Lung (tissue), 11 donors: ENCODE measurements at regions not wholly inside any gene's neighbourhood (a gene's known extent, or its start where the extent isn't known, plus 50 kb on each side); places are given as distances from the start of the nearest gene placed in this dataset.

ENCODE experiments used
- ATAC-seq: fragments of 200-7000 bp; cut with Tn5 transposase; one replicate; pipeline ENCODE4 v1.9.1; 2020; ENCODE audit warnings: moderate number of reproducible peaks; ENCODE audit not compliant: insufficient read depth, low FRiP score
- DNase-seq, 3 donors: peaks; one replicate each; pipeline ENCODE4 v3.0.0-alpha.2; 2013 to 2017
- H3K27ac ChIP-seq, 2 donors: one replicate each; pipeline ENCODE4 v1.5.1; 2013; ENCODE audit warnings: mild to moderate bottlenecking in 2 of 2, moderate library complexity in 2 of 2, control low read depth in 1 of 2, inconsistent platforms in 1 of 2, low read depth in 1 of 2, low read length in 1 of 2
- H3K27me3 ChIP-seq, 3 donors: one replicate each; pipeline ENCODE4 v1.5.1; 2013; ENCODE audit warnings: low read length in 2 of 3; ENCODE audit not compliant: control insufficient read depth in 3 of 3, insufficient read depth in 3 of 3
- H3K36me3 ChIP-seq, 4 donors: one replicate each; pipeline ENCODE4 v1.5.1; 2013; ENCODE audit warnings: low read length in 4 of 4, mild to moderate bottlenecking in 1 of 4, moderate library complexity in 1 of 4; ENCODE audit not compliant: control insufficient read depth in 4 of 4, insufficient read depth in 4 of 4
- H3K4me1 ChIP-seq, 5 donors: one replicate each; pipeline ENCODE4 v1.5.1; 2013; ENCODE audit warnings: low read length in 5 of 5, mild to moderate bottlenecking in 2 of 5, moderate library complexity in 1 of 5; ENCODE audit not compliant: control insufficient read depth in 5 of 5, insufficient read depth in 5 of 5
- H3K4me3 ChIP-seq: one replicate; pipeline ENCODE4 v1.5.1; 2013; ENCODE audit warnings: mild to moderate bottlenecking, control low read depth, moderate library complexity
- H3K9ac ChIP-seq, 2 donors: one replicate each; pipeline ENCODE4 v1.5.1; 2013; ENCODE audit warnings: low read length in 2 of 2, control low read depth in 1 of 2; ENCODE audit not compliant: insufficient read depth in 1 of 2
- H3K9me3 ChIP-seq, 4 donors: one replicate each; pipeline ENCODE4 v1.5.1; 2013; ENCODE audit warnings: low read length in 3 of 4, mild to moderate bottlenecking in 1 of 4, moderate library complexity in 1 of 4; ENCODE audit not compliant: control insufficient read depth in 4 of 4, insufficient read depth in 3 of 4
- WGBS, 2 donors: extraction: QIAGEN DNeasy Blood & Tissue Kit; methylation state at CpG; one replicate each; pipeline ENCODE4 v1.1.7; 2013; 5-methylcytosine and 5-hydroxymethylcytosine counted together
- TF ChIP-seq, protein P1 (sequence below): IDR thresholded peaks from 2 replicates; pipeline ENCODE4 v1.5.1; 2012; ENCODE audit warnings: mild to moderate bottlenecking; ENCODE audit errors: control extremely low read depth, extremely low read depth
- donor health status: control.
- donor health status: control.
- donor health status: Bipolar disorder and iron deficiency.
- donor health status: healthy.
- donor health status: DM: yes; HTN: yes; CAD: no.

DNA sequence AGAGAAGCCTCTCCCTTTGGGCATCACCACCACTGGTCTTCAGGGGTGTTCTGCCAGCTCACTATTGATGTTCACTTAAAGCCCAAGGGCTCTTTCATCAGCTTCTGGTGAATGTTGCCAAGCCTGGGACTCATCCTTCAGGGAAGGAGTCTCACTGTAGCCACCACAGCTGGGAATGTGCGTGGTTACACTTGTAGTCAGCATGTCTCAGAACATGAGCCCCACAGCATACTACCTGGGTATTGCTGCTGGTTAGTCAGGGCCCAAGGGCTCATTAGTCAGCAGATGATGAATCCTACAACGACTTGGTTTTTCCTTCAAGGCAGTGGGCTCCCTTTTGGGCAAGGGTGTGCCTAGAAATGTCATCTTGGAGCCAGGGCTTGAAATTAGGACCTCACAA, 412.9 kb downstream of the VGLL3 start:
- H3K9ac ChIP-seq = no peak overlapping the region
- no peak overlapping the region for H3K27ac ChIP-seq
- no peaks in the 10 kb centered on the region for H3K4me1 ChIP-seq
- ATAC-seq (no peak), DNase-seq (no peak)
- H3K27me3 ChIP-seq = no peaks in the 10 kb centered on the region
- WGBS, 2 donors = 57 to 60% methylated on average over 2 of the region's 2 CpGs
- TF ChIP-seq, protein P1, sequence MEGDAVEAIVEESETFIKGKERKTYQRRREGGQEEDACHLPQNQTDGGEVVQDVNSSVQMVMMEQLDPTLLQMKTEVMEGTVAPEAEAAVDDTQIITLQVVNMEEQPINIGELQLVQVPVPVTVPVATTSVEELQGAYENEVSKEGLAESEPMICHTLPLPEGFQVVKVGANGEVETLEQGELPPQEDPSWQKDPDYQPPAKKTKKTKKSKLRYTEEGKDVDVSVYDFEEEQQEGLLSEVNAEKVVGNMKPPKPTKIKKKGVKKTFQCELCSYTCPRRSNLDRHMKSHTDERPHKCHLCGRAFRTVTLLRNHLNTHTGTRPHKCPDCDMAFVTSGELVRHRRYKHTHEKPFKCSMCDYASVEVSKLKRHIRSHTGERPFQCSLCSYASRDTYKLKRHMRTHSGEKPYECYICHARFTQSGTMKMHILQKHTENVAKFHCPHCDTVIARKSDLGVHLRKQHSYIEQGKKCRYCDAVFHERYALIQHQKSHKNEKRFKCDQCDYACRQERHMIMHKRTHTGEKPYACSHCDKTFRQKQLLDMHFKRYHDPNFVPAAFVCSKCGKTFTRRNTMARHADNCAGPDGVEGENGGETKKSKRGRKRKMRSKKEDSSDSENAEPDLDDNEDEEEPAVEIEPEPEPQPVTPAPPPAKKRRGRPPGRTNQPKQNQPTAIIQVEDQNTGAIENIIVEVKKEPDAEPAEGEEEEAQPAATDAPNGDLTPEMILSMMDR = no peak
- H3K36me3 ChIP-seq = no peaks in the 10 kb centered on the region
- H3K9me3 ChIP-seq = peaks cover 0 to 5% (median 0%) of the 10 kb centered on the region in 4 donors
- no peak overlapping the region for H3K4me3 ChIP-seq

DNA sequence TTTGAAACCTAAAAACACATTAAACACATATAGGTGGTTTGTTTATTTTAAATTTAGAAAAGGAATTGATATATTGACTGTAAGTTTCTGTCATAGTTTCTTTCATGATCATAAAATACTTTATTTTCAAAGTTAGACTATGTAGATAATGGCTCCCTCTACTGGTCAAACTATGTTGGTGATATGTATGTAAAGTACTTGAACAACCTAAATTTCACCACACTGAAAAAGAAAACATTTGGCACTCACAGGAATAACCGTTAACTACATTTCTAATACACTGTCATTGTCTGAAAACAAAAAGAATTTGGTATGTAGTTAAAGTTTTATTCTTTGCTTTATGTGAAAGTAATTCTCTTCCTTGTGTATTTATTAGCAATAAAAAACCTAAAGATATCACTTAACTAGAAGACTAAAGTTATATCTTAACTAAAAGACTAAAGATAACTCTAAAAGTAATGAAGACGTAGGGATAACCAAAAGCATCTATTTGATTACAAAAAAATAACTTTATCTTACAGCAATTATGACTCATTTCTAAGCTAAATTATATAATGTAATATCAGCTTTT, 427.5 kb downstream of the VGLL3 start:
- ATAC-seq (no peak), DNase-seq (peak in 2 of 3 donors; percentile 72 to 81)
- 29 to 40% methylated on average over 2 of the region's 2 CpGs for WGBS, 2 donors

GRCh38 chr3:86562090-86562489, 428.9 kb downstream of the VGLL3 start:
- Histone ChIP-seq H3K27ac (no peak overlapping the region), H3K4me3 (no peak overlapping the region), H3K9me3 (no peaks in the 10 kb centered on the region), H3K9ac (no peak overlapping the region), H3K36me3 (no peaks in the 10 kb centered on the region), H3K27me3 (no peaks in the 10 kb centered on the region), H3K4me1 (peaks cover 0 to 9% (median 0%) of the 10 kb centered on the region in 5 donors)
- ATAC-seq = no peak
- WGBS, 2 donors = 51 to 73% methylated on average over 1 of the region's 1 CpG
- DNase-seq = peak in 2 of 3 donors; percentile 4 to 9
- TF ChIP-seq, protein P1 = no peak

More for the DNA sequence above, 427.5 kb downstream of the VGLL3 start:
- Histone ChIP-seq H3K9ac (no peak overlapping the region), H3K4me1 (peaks cover 0 to 9% (median 0%) of the 10 kb centered on the region in 5 donors), H3K36me3 (no peaks in the 10 kb centered on the region), H3K4me3 (no peak overlapping the region), H3K27me3 (no peaks in the 10 kb centered on the region), H3K27ac (no peak overlapping the region), H3K9me3 (no peaks in the 10 kb centered on the region)
- TF ChIP-seq, protein P1 = peak; percentile 4

DNA sequence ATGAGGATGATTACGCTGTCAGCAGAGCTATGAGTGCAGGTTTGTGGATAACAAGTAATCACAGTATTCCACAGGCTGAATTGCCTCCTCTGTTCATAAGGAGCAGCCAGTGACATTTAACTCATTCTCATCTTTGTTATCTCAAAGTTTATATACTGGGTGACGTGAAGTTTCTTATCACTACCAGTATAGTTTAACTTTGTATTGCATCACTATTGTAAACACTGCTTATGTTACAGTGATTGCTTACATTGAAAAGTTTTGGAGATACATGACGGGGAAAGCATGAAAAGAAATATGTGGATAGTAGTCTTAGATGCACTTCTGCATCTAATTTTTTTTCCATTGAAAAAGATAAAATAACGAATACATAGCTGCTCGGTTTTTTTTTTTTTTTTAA, 429.7 kb downstream of the VGLL3 start:
- no peak for ATAC-seq
- peaks cover 0 to 9% (median 0%) of the 10 kb centered on the region in 5 donors for H3K4me1 ChIP-seq
- 45 to 66% methylated on average over 5 of the region's 5 CpGs for WGBS, 2 donors
- H3K27me3 ChIP-seq = no peaks in the 10 kb centered on the region
- no peaks in the 10 kb centered on the region for H3K36me3 ChIP-seq
- H3K27ac ChIP-seq = no peak overlapping the region
- H3K9me3 ChIP-seq = no peaks in the 10 kb centered on the region
- TF ChIP-seq, protein P1 = no peak
- H3K9ac ChIP-seq = no peak overlapping the region
- no peak overlapping the region for H3K4me3 ChIP-seq
- peak in 2 of 3 donors; percentile 47 to 59 for DNase-seq
